K562 (cell line): ENCODE measurements at regions not wholly inside any gene's neighbourhood (a gene's known extent, or its start where the extent isn't known, plus 50 kb on each side); places are given as distances from the start of the nearest gene placed in this dataset.
"Not testable (repeated sequence)": the region's sequence is repeated elsewhere in the genome, so short reads cannot be mapped to it uniquely, and the experiment has no call there.

ENCODE experiments used
- ATAC-seq: fragments of 200-7000 bp; cut with Tn5 transposase; 3 replicates; pipeline ENCODE4 v1.9.1; 2020; ENCODE audit warnings: moderate library complexity
- BruUV-seq: library from RNA; stranded (reverse); fragments of 400-500 nt; replicated peaks from 2 replicates; lab custom pipeline; 2021; lab: Mats Ljungman, UMichigan
- CTCF ChIA-PET: fragments of 300-600 bp; formaldehyde crosslinking; extraction: SDS; loops from one replicate; lab custom pipeline; 2021; ENCODE audit warnings: low intra/inter-chr PET ratio; lab: Yijun Ruan, JAX
- POLR2A ChIA-PET: fragments of 300-600, 350-650 bp; sonication (Branson Sonifier 250); formaldehyde crosslinking; extraction: SDS; loops from one replicate; lab custom pipeline; 2021; ENCODE audit warnings: antibody characterized with exemption, inconsistent platforms; lab: Yijun Ruan, JAX
- DNase-seq, 4 experiments: peaks; one replicate each; pipeline versions ENCODE4 v3.0.0 to v3.0.0-alpha.2; 2011 to 2018; ENCODE audit warnings: low spot score in 3 of 4, mixed read lengths in 3 of 4; ENCODE audit errors: extremely low read depth in 1 of 4
- FAIRE-seq: peaks from 2 replicates; lab custom pipeline; 2011; peaks lifted over from hg19 to GRCh38; lab: Jason Lieb, UNC
- H2AFZ ChIP-seq: 2 replicates; pipeline ENCODE4 v1.6.0; 2011; ENCODE audit warnings: low read depth, low read length, control low read depth, inconsistent platforms
- H3K27ac ChIP-seq: fragments of 200-600 bp; 3 replicates; pipeline ENCODE4 v1.8.0; 2011; ENCODE audit warnings: low read depth, mild to moderate bottlenecking, control low read depth, inconsistent platforms, low read length, moderate library complexity, mixed read lengths; ENCODE audit errors: extremely low read depth
- H3K27me3 ChIP-seq, 2 experiments: fragments of 300-600 bp in 1 of 2; 2 replicates in 1 of 2; 3 replicates in 1 of 2; pipeline versions ENCODE4 v1.6.0 to v1.8.0; 2011; ENCODE audit warnings: inconsistent platforms in 2 of 2, low read length in 2 of 2, mild to moderate bottlenecking in 1 of 2, mixed read lengths in 1 of 2, moderate library complexity in 1 of 2; ENCODE audit not compliant: control insufficient read depth in 2 of 2, insufficient read depth in 2 of 2
- H3K36me3 ChIP-seq: fragments of 300-600 bp; 3 replicates; pipeline ENCODE4 v1.8.0; 2011; ENCODE audit warnings: mild to moderate bottlenecking, low read length, inconsistent platforms; ENCODE audit not compliant: control insufficient read depth, insufficient read depth
- H3K4me1 ChIP-seq, 2 experiments: fragments of 200-600 bp in 1 of 2; replicated peaks in 1 of 2; 2 replicates in 1 of 2; 3 replicates in 1 of 2; pipeline versions ENCODE4 v1.5.1 to v1.8.0; 2011; ENCODE audit warnings: inconsistent platforms in 2 of 2, low read length in 2 of 2, mild to moderate bottlenecking in 1 of 2, mixed read lengths in 1 of 2, moderate library complexity in 1 of 2; ENCODE audit not compliant: control insufficient read depth in 2 of 2, insufficient read depth in 2 of 2
- H3K4me2 ChIP-seq: 2 replicates; pipeline ENCODE4 v1.6.1; 2011; ENCODE audit warnings: low read length, control low read depth, inconsistent platforms, mixed read lengths; ENCODE audit not compliant: insufficient read depth
- H3K4me3 ChIP-seq: fragments of 200-600 bp; sonication (generic), shearing (Covaris generic); 2 replicates; pipeline ENCODE4 v1.5.1; 2016; ENCODE audit warnings: control low read depth, inconsistent platforms
- H3K79me2 ChIP-seq: fragments of 200-600 bp; 3 replicates; pipeline ENCODE4 v1.8.0; 2011; ENCODE audit warnings: low read length, inconsistent platforms; ENCODE audit not compliant: control insufficient read depth, insufficient read depth
- H3K9ac ChIP-seq, 2 experiments: 2 replicates each; pipeline versions ENCODE4 v1.6.0 to v1.6.1; 2011; ENCODE audit warnings: low read depth in 2 of 2, low read length in 2 of 2, control low read depth in 1 of 2, inconsistent platforms in 1 of 2, mild to moderate bottlenecking in 1 of 2, mixed read lengths in 1 of 2; ENCODE audit not compliant: insufficient read depth in 1 of 2
- H3K9me1 ChIP-seq: one replicate; pipeline ENCODE4 v1.6.0; 2011; ENCODE audit warnings: inconsistent platforms, mild to moderate bottlenecking, low read length, moderate library complexity; ENCODE audit not compliant: control insufficient read depth, insufficient read depth
- H3K9me3 ChIP-seq: replicated peaks from 2 replicates; pipeline ENCODE4 v1.5.1; 2011; ENCODE audit warnings: low read depth, low read length, inconsistent platforms; ENCODE audit not compliant: control insufficient read depth, insufficient read depth
- H4K20me1 ChIP-seq: replicated peaks from 2 replicates; pipeline ENCODE4 v1.6.1; 2011; ENCODE audit warnings: low read length, inconsistent platforms, mixed read lengths; ENCODE audit not compliant: control insufficient read depth, insufficient read depth
- MAFG ChIP-seq: fragments of 450-650 bp; conservative IDR thresholded peaks from 2 replicates; pipeline ENCODE4 v1.6.1; 2016; ENCODE audit warnings: missing genetic modification characterization, missing compliant biosample characterization
- MAFK ChIP-seq: IDR thresholded peaks from 2 replicates; pipeline ENCODE4 v1.6.1; 2011; ENCODE audit warnings: low read length, improper control_type of control experiment
- ZNF316 ChIP-seq: fragments of 450-650 bp; IDR thresholded peaks from 2 replicates; pipeline ENCODE4 v1.6.1; 2016
- WGBS: fragments of 100-300 bp; shearing (Covaris generic); methylation state at CpG from one replicate; pipeline ENCODE4 v1.1.6; 2016; ENCODE audit warnings: low coverage, mixed read lengths; ENCODE audit not compliant: insufficient coverage; ENCODE audit errors: missing lambda C conversion rate; 5-methylcytosine and 5-hydroxymethylcytosine counted together
- in situ Hi-C: fragments of 300-500 bp; cut with MboI; formaldehyde crosslinking; loops from 4 replicates; pipeline ENCODE4 v1.15.0; 2018; ENCODE audit warnings: inconsistent platforms, mixed read lengths
- intact Hi-C: fragments of 100-400 bp; cut with micrococcal nuclease; formaldehyde crosslinking; loops from 2 replicates; pipeline ENCODE4 v1.14.2; 2022

GRCh38 chr15:31623297-31623696, 296.7 kb downstream of the KLF13 start:
- BruUV-seq, intact Hi-C loops: not testable (repeated sequence)

GRCh38 chr15:31624115-31624514, 297.5 kb downstream of the KLF13 start:
- POLR2A ChIA-PET, H3K27ac ChIP-seq, H3K4me2 ChIP-seq, intact Hi-C loops, H3K36me3 ChIP-seq, FAIRE-seq, DNase-seq, H3K9ac ChIP-seq, in situ Hi-C loops, H2AFZ ChIP-seq, BruUV-seq, H3K4me1 ChIP-seq, H4K20me1 ChIP-seq, H3K9me1 ChIP-seq, H3K9me3 ChIP-seq, CTCF ChIA-PET, H3K79me2 ChIP-seq, H3K4me3 ChIP-seq, H3K27me3 ChIP-seq, ATAC-seq: not testable (repeated sequence)
- WGBS = no CpG with 5 or more reads among the region's 1 CpG
- TF ChIP-seq MAFG (tag) (0 out of 2 replicates have a peak, but pooled peaks have one; percentile 15), ZNF316 (peak; percentile 33; the same call in 1 of the 2 replicates), MAFK (peak; percentile 32; the same call in 1 of the 2 replicates)

More at GRCh38 chr15:31623297-31623696, 296.7 kb downstream of the KLF13 start:
- H4K20me1 ChIP-seq, DNase-seq, POLR2A ChIA-PET, H3K9ac ChIP-seq, H3K27ac ChIP-seq, ATAC-seq, CTCF ChIA-PET, H3K9me1 ChIP-seq, H3K36me3 ChIP-seq, H3K4me3 ChIP-seq, H3K79me2 ChIP-seq, FAIRE-seq, H3K4me2 ChIP-seq, H3K9me3 ChIP-seq, H3K27me3 ChIP-seq, H2AFZ ChIP-seq, H3K4me1 ChIP-seq, in situ Hi-C loops: not testable (repeated sequence)
- WGBS = 0% methylated on average over 7 of the region's 11 CpGs

- H3K79me2 ChIP-seq, H3K4me1 ChIP-seq, H3K27me3 ChIP-seq, intact Hi-C loops, H4K20me1 ChIP-seq, ATAC-seq, H3K9me3 ChIP-seq, H3K36me3 ChIP-seq, DNase-seq, BruUV-seq, H3K9me1 ChIP-seq, H3K4me2 ChIP-seq, POLR2A ChIA-PET, H3K9ac ChIP-seq, H2AFZ ChIP-seq, FAIRE-seq, H3K27ac ChIP-seq, H3K4me3 ChIP-seq, CTCF ChIA-PET, in situ Hi-C loops: not testable (repeated sequence)
- 2% methylated on average over 6 of the region's 6 CpGs for WGBS
Observed at GRCh38 chr15:31635715-31636114, 309.1 kb downstream of the KLF13 start.

- H3K27ac ChIP-seq, H3K9ac ChIP-seq, H2AFZ ChIP-seq, H3K4me1 ChIP-seq, H3K27me3 ChIP-seq, H3K4me2 ChIP-seq, H3K9me1 ChIP-seq, ATAC-seq, intact Hi-C loops, in situ Hi-C loops, H3K36me3 ChIP-seq, FAIRE-seq, H3K4me3 ChIP-seq, H4K20me1 ChIP-seq, CTCF ChIA-PET, BruUV-seq, DNase-seq, H3K9me3 ChIP-seq, H3K79me2 ChIP-seq: not testable (repeated sequence)
- WGBS = 18% methylated on average over 1 of the region's 1 CpG
- POLR2A ChIA-PET = interaction anchor here (0.7 kb wide), 1 partner anchor 10 kb away, joined by 3 read pairs; no protein-coding TSS in a partner anchor
Observed at GRCh38 chr15:31636911-31637310, 310.3 kb downstream of the KLF13 start.
